Pancreas (tissue), 10 donors: ENCODE measurements at regions not wholly inside any gene's neighbourhood (a gene's known extent, or its start where the extent isn't known, plus 50 kb on each side); places are given as distances from the start of the nearest gene placed in this dataset.

Source experiments
- ATAC-seq, 4 donors: fragments of 200-7000 bp; cut with Tn5 transposase; one replicate each; pipeline versions ENCODE4 v1.8.0 to v1.9.1; 2020; ENCODE audit warnings: mild to moderate bottlenecking in 4 of 4, moderate library complexity in 4 of 4
- DNase-seq, 6 donors: peaks; one replicate each; pipeline ENCODE4 v3.0.0-alpha.2; 2020
- FAIRE-seq: peaks from 2 replicates; lab custom pipeline; 2012; peaks lifted over from hg19 to GRCh38; lab: Jason Lieb, UNC
- H3K27ac ChIP-seq, 4 donors: fragments of 200-600 bp; sonication (generic); 1 replicate in 3 of 4; 2 replicates in 1 of 4; pipeline versions ENCODE4 v1.5.0 to v1.8.0; 2020
- H3K27me3 ChIP-seq, 4 donors: fragments of 200-600 bp; one replicate each; pipeline ENCODE4 v1.8.0; 2021
- H3K36me3 ChIP-seq, 3 donors: fragments of 200-600 bp; sonication (generic) in 1 of 3; one replicate each; pipeline versions ENCODE4 v1.5.0 to v1.8.0; 2020 to 2021
- H3K4me1 ChIP-seq, 3 donors: fragments of 200-600 bp; one replicate each; pipeline ENCODE4 v1.8.0; 2021
- H3K4me3 ChIP-seq, 4 donors: fragments of 200-600 bp; sonication (generic) in 2 of 4; one replicate each; pipeline versions ENCODE4 v1.5.0 to v1.8.0; 2020 to 2021
- H3K9me3 ChIP-seq, 4 donors: fragments of 200-600 bp; one replicate each; pipeline ENCODE4 v1.8.0; 2021
- CTCF ChIP-seq, 4 donors: fragments of 200-600 bp; sonication (generic) in 3 of 4; IDR thresholded peaks; one replicate each; pipeline versions ENCODE4 v1.5.0 to v1.8.0; 2021; ENCODE audit warnings: antibody characterized with exemption in 4 of 4
- WGBS, 2 donors: extraction: QIAGEN DNeasy Blood & Tissue Kit; methylation state at CpG; one replicate each; pipeline ENCODE4 v1.1.7; 2013; 5-methylcytosine and 5-hydroxymethylcytosine counted together
- intact Hi-C, 3 donors: fragments of 100-400 bp; cut with DNase I; formaldehyde crosslinking; loops; one replicate each; pipeline versions ENCODE4 v1.11.1 to v1.14.2; 2022
- donor health status: healthy with polysubstance abuse.
- donor health status: DM: no; HTN: no; CAD: no; lungs with moderate emphysema.
- donor health status: DM: no; HTN: no; CAD: no.
- donor health status: control.
- donor health status: control.
- donor health status: Bipolar disorder and iron deficiency.
- donor health status: DM: yes; HTN: yes; CAD: no.
- donor health status: DM: no; HTN: no; CAD: no.
- donor health status: DM: no; HTN: no; CAD: no.
- donor health status: DM: yes; HTN: yes; CAD: no.

- Histone ChIP-seq H3K27ac (no peak overlapping the region), H3K9me3 (no peaks in the 10 kb centered on the region), H3K36me3 (no peaks in the 10 kb centered on the region), H3K4me1 (no peaks in the 10 kb centered on the region), H3K4me3 (no peak overlapping the region), H3K27me3 (no peaks in the 10 kb centered on the region)
- TF ChIP-seq CTCF (IDR thresholded peaks at IDR 0.05): no peak
- 77 to 87% methylated on average over 3 of the region's 3 CpGs for WGBS, 2 donors
- no peak for ATAC-seq
- DNase-seq: no peak
- no peak for FAIRE-seq
- intact Hi-C loops: no loop called here
Observed at GRCh38 chr5:118598311-118598710, 390.0 kb downstream of the DTWD2 start.

GRCh38 chr5:118597543-118597942 is 390.8 kb downstream of the DTWD2 start:
- DNase-seq: no peak
- Histone ChIP-seq H3K27me3 (no peaks in the 10 kb centered on the region), H3K4me1 (no peaks in the 10 kb centered on the region), H3K27ac (no peak overlapping the region), H3K9me3 (no peaks in the 10 kb centered on the region), H3K4me3 (no peak overlapping the region), H3K36me3 (no peaks in the 10 kb centered on the region)
- intact Hi-C loops: no loop called here
- TF ChIP-seq CTCF (IDR thresholded peaks at IDR 0.05): no peak
- no peak for FAIRE-seq
- no peak for ATAC-seq
- 67% methylated on average over 3 of the region's 3 CpGs for WGBS, 2 donors

GRCh38 chr5:118596255-118596654 is 392.1 kb downstream of the DTWD2 start:
- TF ChIP-seq CTCF (IDR thresholded peaks at IDR 0.05): no peak
- no peak for DNase-seq
- no peak overlapping the region for H3K4me3 ChIP-seq
- FAIRE-seq: no peak
- no peaks in the 10 kb centered on the region for H3K36me3 ChIP-seq
- no peaks in the 10 kb centered on the region for H3K9me3 ChIP-seq
- ATAC-seq: peak in 1 of 4 donors; percentile 47
- no peaks in the 10 kb centered on the region for H3K27me3 ChIP-seq
- no peaks in the 10 kb centered on the region for H3K4me1 ChIP-seq
- H3K27ac ChIP-seq: no peak overlapping the region
- intact Hi-C loops: no loop called here
- 30 to 40% methylated on average over 4 of the region's 4 CpGs for WGBS, 2 donors

- FAIRE-seq (no peak), DNase-seq (no peak), ATAC-seq (no peak)
- H3K9me3 ChIP-seq: no peaks in the 10 kb centered on the region
- no peak overlapping the region for H3K4me3 ChIP-seq
- WGBS, 2 donors: 68 to 81% methylated on average over 1 of the region's 1 CpG
- no peak for TF ChIP-seq CTCF (IDR thresholded peaks at IDR 0.05)
- H3K27ac ChIP-seq: no peak overlapping the region
- intact Hi-C loops: no loop called here
- H3K36me3 ChIP-seq: no peaks in the 10 kb centered on the region
- H3K4me1 ChIP-seq: no peaks in the 10 kb centered on the region
- H3K27me3 ChIP-seq: no peaks in the 10 kb centered on the region
Observed at GRCh38 chr5:118593003-118593328, 395.4 kb downstream of the DTWD2 start.

GRCh38 chr5:118592229-118593002 is 395.9 kb downstream of the DTWD2 start:
- ATAC-seq: no peak
- WGBS, 2 donors: 66 to 84% methylated on average over 5 of the region's 5 CpGs
- TF ChIP-seq CTCF (IDR thresholded peaks at IDR 0.05): no peak
- Histone ChIP-seq H3K27ac (no peak overlapping the region), H3K27me3 (no peaks in the 10 kb centered on the region), H3K4me3 (no peak overlapping the region), H3K4me1 (no peaks in the 10 kb centered on the region), H3K9me3 (no peaks in the 10 kb centered on the region), H3K36me3 (no peaks in the 10 kb centered on the region)
- FAIRE-seq: no peak
- no peak for DNase-seq
- intact Hi-C loops: no loop called here
